HCT116 (cell line): ENCODE measurements at regions not wholly inside any gene's neighbourhood (a gene's known extent, or its start where the extent isn't known, plus 50 kb on each side); places are given as distances from the start of the nearest gene placed in this dataset.
"Not testable (repeated sequence)": the region's sequence is repeated elsewhere in the genome, so short reads cannot be mapped to it uniquely, and the experiment has no call there.

Experiments
- EZH2 ChIP-seq: fragments of 200-600 bp; sonication (generic); IDR thresholded peaks from 2 replicates; pipeline ENCODE4 v1.6.1; 2017; ENCODE audit warnings: antibody characterized with exemption, mixed run types
- EZH2phosphoT487 ChIP-seq: fragments of 200-600 bp; IDR thresholded peaks from 2 replicates; pipeline ENCODE4 v1.6.1; 2018; ENCODE audit warnings: antibody characterized with exemption, borderline replicate concordance
- POLR2A ChIP-seq: IDR thresholded peaks from 2 replicates; pipeline ENCODE4 v1.7.0; 2011; ENCODE audit warnings: borderline replicate concordance; ENCODE audit not compliant: insufficient read depth, insufficient read length; ENCODE audit errors: extremely low read depth
- POLR2AphosphoS5 ChIP-seq: IDR thresholded peaks from 2 replicates; pipeline ENCODE4 v1.6.1; 2011; ENCODE audit warnings: mild to moderate bottlenecking, low read depth, low read length, moderate library complexity
- RAD21 ChIP-seq: IDR thresholded peaks from 2 replicates; pipeline ENCODE4 v1.6.1; 2012; ENCODE audit warnings: low read depth, mild to moderate bottlenecking
- SP1 ChIP-seq: IDR thresholded peaks from 2 replicates; pipeline ENCODE4 v1.6.1; 2012; ENCODE audit warnings: low read depth
- ZNF274 ChIP-seq: fragments of 200-500 bp; sonication (Bioruptor generic); IDR thresholded peaks from 2 replicates; pipeline ENCODE4 v1.6.1; 2014; ENCODE audit warnings: mild to moderate bottlenecking, low read depth, low read length, inconsistent platforms
- TF ChIP-seq, protein P1 (sequence below): IDR thresholded peaks from 2 replicates; pipeline ENCODE4 v1.6.1; 2012; ENCODE audit warnings: low read depth
- TF ChIP-seq, protein P2 (sequence below), 3 experiments: fragments of 200-600 bp in 1 of 3; sonication (generic) in 1 of 3; IDR thresholded peaks in 2 of 3; conservative IDR thresholded peaks in 1 of 3; 2 replicates each; pipeline ENCODE4 v1.5.1; 2012 to 2017; ENCODE audit warnings: low read depth in 2 of 3, low read length in 2 of 3, antibody characterized with exemption in 1 of 3, borderline replicate concordance in 1 of 3, control low read depth in 1 of 3, mild to moderate bottlenecking in 1 of 3, mixed read lengths in 1 of 3, mixed run types in 1 of 3, moderate library complexity in 1 of 3; ENCODE audit not compliant: insufficient read depth in 1 of 3
- TF ChIP-seq, protein P3 (sequence below): IDR thresholded peaks from 2 replicates; pipeline ENCODE4 v1.6.1; 2011; ENCODE audit warnings: mild to moderate bottlenecking, low read length, moderate library complexity; ENCODE audit not compliant: insufficient replicate concordance; ENCODE audit errors: extremely low read depth

- TF ChIP-seq, protein P1, sequence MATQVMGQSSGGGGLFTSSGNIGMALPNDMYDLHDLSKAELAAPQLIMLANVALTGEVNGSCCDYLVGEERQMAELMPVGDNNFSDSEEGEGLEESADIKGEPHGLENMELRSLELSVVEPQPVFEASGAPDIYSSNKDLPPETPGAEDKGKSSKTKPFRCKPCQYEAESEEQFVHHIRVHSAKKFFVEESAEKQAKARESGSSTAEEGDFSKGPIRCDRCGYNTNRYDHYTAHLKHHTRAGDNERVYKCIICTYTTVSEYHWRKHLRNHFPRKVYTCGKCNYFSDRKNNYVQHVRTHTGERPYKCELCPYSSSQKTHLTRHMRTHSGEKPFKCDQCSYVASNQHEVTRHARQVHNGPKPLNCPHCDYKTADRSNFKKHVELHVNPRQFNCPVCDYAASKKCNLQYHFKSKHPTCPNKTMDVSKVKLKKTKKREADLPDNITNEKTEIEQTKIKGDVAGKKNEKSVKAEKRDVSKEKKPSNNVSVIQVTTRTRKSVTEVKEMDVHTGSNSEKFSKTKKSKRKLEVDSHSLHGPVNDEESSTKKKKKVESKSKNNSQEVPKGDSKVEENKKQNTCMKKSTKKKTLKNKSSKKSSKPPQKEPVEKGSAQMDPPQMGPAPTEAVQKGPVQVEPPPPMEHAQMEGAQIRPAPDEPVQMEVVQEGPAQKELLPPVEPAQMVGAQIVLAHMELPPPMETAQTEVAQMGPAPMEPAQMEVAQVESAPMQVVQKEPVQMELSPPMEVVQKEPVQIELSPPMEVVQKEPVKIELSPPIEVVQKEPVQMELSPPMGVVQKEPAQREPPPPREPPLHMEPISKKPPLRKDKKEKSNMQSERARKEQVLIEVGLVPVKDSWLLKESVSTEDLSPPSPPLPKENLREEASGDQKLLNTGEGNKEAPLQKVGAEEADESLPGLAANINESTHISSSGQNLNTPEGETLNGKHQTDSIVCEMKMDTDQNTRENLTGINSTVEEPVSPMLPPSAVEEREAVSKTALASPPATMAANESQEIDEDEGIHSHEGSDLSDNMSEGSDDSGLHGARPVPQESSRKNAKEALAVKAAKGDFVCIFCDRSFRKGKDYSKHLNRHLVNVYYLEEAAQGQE: not testable (repeated sequence)
- TF ChIP-seq POLR2AphosphoS5, POLR2A, EZH2phosphoT487, RAD21, ZNF274, EZH2, SP1: not testable (repeated sequence)
- TF ChIP-seq, protein P2, sequence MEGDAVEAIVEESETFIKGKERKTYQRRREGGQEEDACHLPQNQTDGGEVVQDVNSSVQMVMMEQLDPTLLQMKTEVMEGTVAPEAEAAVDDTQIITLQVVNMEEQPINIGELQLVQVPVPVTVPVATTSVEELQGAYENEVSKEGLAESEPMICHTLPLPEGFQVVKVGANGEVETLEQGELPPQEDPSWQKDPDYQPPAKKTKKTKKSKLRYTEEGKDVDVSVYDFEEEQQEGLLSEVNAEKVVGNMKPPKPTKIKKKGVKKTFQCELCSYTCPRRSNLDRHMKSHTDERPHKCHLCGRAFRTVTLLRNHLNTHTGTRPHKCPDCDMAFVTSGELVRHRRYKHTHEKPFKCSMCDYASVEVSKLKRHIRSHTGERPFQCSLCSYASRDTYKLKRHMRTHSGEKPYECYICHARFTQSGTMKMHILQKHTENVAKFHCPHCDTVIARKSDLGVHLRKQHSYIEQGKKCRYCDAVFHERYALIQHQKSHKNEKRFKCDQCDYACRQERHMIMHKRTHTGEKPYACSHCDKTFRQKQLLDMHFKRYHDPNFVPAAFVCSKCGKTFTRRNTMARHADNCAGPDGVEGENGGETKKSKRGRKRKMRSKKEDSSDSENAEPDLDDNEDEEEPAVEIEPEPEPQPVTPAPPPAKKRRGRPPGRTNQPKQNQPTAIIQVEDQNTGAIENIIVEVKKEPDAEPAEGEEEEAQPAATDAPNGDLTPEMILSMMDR (IDR thresholded peaks at IDR 0.05 in 2 of 3, conservative IDR thresholded peaks at IDR 0.05 in 1 of 3; ENCODE audit: borderline replicate concordance in 1 of 3, insufficient read depth in 1 of 3, low read depth in 2 of 3, low read length in 2 of 3): not testable (repeated sequence)
- TF ChIP-seq, protein P3, sequence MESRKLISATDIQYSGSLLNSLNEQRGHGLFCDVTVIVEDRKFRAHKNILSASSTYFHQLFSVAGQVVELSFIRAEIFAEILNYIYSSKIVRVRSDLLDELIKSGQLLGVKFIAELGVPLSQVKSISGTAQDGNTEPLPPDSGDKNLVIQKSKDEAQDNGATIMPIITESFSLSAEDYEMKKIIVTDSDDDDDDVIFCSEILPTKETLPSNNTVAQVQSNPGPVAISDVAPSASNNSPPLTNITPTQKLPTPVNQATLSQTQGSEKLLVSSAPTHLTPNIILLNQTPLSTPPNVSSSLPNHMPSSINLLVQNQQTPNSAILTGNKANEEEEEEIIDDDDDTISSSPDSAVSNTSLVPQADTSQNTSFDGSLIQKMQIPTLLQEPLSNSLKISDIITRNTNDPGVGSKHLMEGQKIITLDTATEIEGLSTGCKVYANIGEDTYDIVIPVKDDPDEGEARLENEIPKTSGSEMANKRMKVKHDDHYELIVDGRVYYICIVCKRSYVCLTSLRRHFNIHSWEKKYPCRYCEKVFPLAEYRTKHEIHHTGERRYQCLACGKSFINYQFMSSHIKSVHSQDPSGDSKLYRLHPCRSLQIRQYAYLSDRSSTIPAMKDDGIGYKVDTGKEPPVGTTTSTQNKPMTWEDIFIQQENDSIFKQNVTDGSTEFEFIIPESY: not testable (repeated sequence)
Observed at GRCh38 chr1:25007390-25008191, 77.5 kb upstream of the RUNX3 start.
